Jurkat, Clone E6-1 (cell line): ENCODE measurements at regions not wholly inside any gene's neighbourhood (a gene's known extent, or its start where the extent isn't known, plus 50 kb on each side); places are given as distances from the start of the nearest gene placed in this dataset.
"Not testable (repeated sequence)": the region's sequence is repeated elsewhere in the genome, so short reads cannot be mapped to it uniquely, and the experiment has no call there.

ENCODE experiments used
- DNase-seq: peaks from one replicate; pipeline ENCODE4 v3.0.0-alpha.2; 2011; ENCODE audit warnings: low read depth, low spot score
- H3K4me3 ChIP-seq: 2 replicates; pipeline ENCODE4 v1.5.1; 2011; ENCODE audit warnings: mild to moderate bottlenecking, low read length, control low read depth, moderate library complexity

GRCh38 chr15:17026633-17027032 is 3515.0 kb downstream of the GOLGA6L6 start:
- H3K4me3 ChIP-seq, result no peak overlapping the region

GRCh38 chr15:17022040-17022439 is 3519.6 kb downstream of the GOLGA6L6 start:
- not testable (repeated sequence) for DNase-seq, H3K4me3 ChIP-seq

More at GRCh38 chr15:17026633-17027032, 3515.0 kb downstream of the GOLGA6L6 start:
- DNase-seq, result peak; percentile 93
